CD14-positive monocyte (primary cell): ENCODE measurements at regions not wholly inside any gene's neighbourhood (a gene's known extent, or its start where the extent isn't known, plus 50 kb on each side); places are given as distances from the start of the nearest gene placed in this dataset.

ENCODE experiments used
- DNase-seq, 3 donors: peaks; one replicate each; pipeline ENCODE4 v3.0.0-alpha.2; 2011 to 2022
- H2AFZ ChIP-seq: 2 replicates; pipeline ENCODE4 v1.6.0; 2012; ENCODE audit warnings: mild to moderate bottlenecking, low read depth, low read length, inconsistent platforms; ENCODE audit not compliant: insufficient read depth, poor library complexity, severe bottlenecking
- H3K27ac ChIP-seq, 2 donors: 1 replicate in 1 of 2; 2 replicates in 1 of 2; pipeline ENCODE4 v1.5.1; 2012 to 2013; ENCODE audit warnings: low read length in 2 of 2, control low read depth in 1 of 2, inconsistent platforms in 1 of 2, low read depth in 1 of 2, mild to moderate bottlenecking in 1 of 2
- H3K27me3 ChIP-seq, 2 donors: one replicate each; pipeline versions ENCODE4 v1.6.0 to v1.6.1; 2011 to 2013; ENCODE audit warnings: low read length in 2 of 2; ENCODE audit not compliant: control insufficient read depth in 2 of 2, insufficient read depth in 2 of 2
- H3K36me3 ChIP-seq, 2 donors: replicated peaks in 1 of 2; 1 replicate in 1 of 2; 2 replicates in 1 of 2; pipeline versions ENCODE4 v1.5.1 to v1.6.1; 2012 to 2013; ENCODE audit warnings: low read length in 2 of 2, control low read depth in 1 of 2, inconsistent platforms in 1 of 2, mild to moderate bottlenecking in 1 of 2; ENCODE audit not compliant: insufficient read depth in 2 of 2, control insufficient read depth in 1 of 2
- H3K4me1 ChIP-seq, 2 donors: 1 replicate in 1 of 2; 2 replicates in 1 of 2; pipeline versions ENCODE4 v1.5.1 to v1.6.1; 2012 to 2013; ENCODE audit warnings: low read length in 2 of 2, control low read depth in 1 of 2, inconsistent platforms in 1 of 2, mild to moderate bottlenecking in 1 of 2, moderate library complexity in 1 of 2; ENCODE audit not compliant: insufficient read depth in 2 of 2, control insufficient read depth in 1 of 2
- H3K4me2 ChIP-seq: replicated peaks from 2 replicates; pipeline ENCODE3; 2012; ENCODE audit warnings: low read length, moderate library complexity, mild to moderate bottlenecking; ENCODE audit not compliant: poor library complexity, severe bottlenecking; ENCODE audit errors: extremely low read depth
- H3K4me3 ChIP-seq, 3 experiments: fragments of 200-600 bp in 1 of 3; sonication (generic) in 1 of 3; replicated peaks in 1 of 3; 1 replicate in 2 of 3; 2 replicates in 1 of 3; pipeline ENCODE4 v1.5.1; 2011 to 2013; ENCODE audit warnings: low read length in 3 of 3, mild to moderate bottlenecking in 3 of 3, control low read depth in 2 of 3, low read depth in 2 of 3, inconsistent platforms in 1 of 3, moderate library complexity in 1 of 3
- H3K79me2 ChIP-seq: 2 replicates; pipeline ENCODE4 v1.6.0; 2012; ENCODE audit warnings: mild to moderate bottlenecking, control low read depth, inconsistent platforms, low read length, moderate library complexity; ENCODE audit not compliant: insufficient read depth
- H3K9ac ChIP-seq: 2 replicates; pipeline ENCODE4 v1.6.0; 2017; ENCODE audit warnings: low read length, mild to moderate bottlenecking; ENCODE audit not compliant: insufficient read depth, poor library complexity, severe bottlenecking
- H3K9me3 ChIP-seq, 2 donors: replicated peaks in 1 of 2; 1 replicate in 1 of 2; 2 replicates in 1 of 2; pipeline versions ENCODE4 v1.5.1 to v1.6.1; 2012 to 2013; ENCODE audit warnings: low read length in 2 of 2, control low read depth in 1 of 2; ENCODE audit not compliant: control insufficient read depth in 1 of 2, insufficient read depth in 1 of 2
- H4K20me1 ChIP-seq: 2 replicates; pipeline ENCODE4 v1.6.0; 2012; ENCODE audit warnings: mild to moderate bottlenecking, low read length, control low read depth, moderate library complexity; ENCODE audit not compliant: insufficient read depth
- H3K27ac Mint-ChIP-seq, 7 donors: one replicate each; pipeline ENCODE4 v1.8.0; 2020; ENCODE audit warnings: mild to moderate bottlenecking in 7 of 7, mixed read lengths in 7 of 7, moderate library complexity in 6 of 7, inconsistent platforms in 2 of 7
- H3K27me3 Mint-ChIP-seq, 3 donors: one replicate each; pipeline ENCODE4 v1.8.0; 2021 to 2022; ENCODE audit warnings: low read depth in 3 of 3, mild to moderate bottlenecking in 3 of 3, mixed read lengths in 3 of 3, moderate library complexity in 3 of 3, inconsistent platforms in 1 of 3
- H3K36me3 Mint-ChIP-seq, 2 donors: one replicate each; pipeline ENCODE4 v1.8.0; 2020; ENCODE audit warnings: mixed read lengths in 2 of 2, inconsistent platforms in 1 of 2, mild to moderate bottlenecking in 1 of 2
- H3K4me1 Mint-ChIP-seq: one replicate; pipeline ENCODE4 v1.8.0; 2020; ENCODE audit warnings: mild to moderate bottlenecking, mixed read lengths
- H3K4me3 Mint-ChIP-seq, 2 donors: one replicate each; pipeline ENCODE4 v1.8.0; 2020; ENCODE audit warnings: mild to moderate bottlenecking in 2 of 2, mixed read lengths in 2 of 2, moderate library complexity in 1 of 2
- H3K9me3 Mint-ChIP-seq, 7 donors: one replicate each; pipeline ENCODE4 v1.8.0; 2020 to 2022; ENCODE audit warnings: mixed read lengths in 7 of 7, mild to moderate bottlenecking in 6 of 7, moderate library complexity in 6 of 7, inconsistent platforms in 2 of 7
- WGBS: methylation state at CpG from one replicate; pipeline ENCODE4 v1.1.5; 2013; ENCODE audit warnings: missing lambda C conversion rate; ENCODE audit not compliant: insufficient coverage; 5-methylcytosine and 5-hydroxymethylcytosine counted together
- intact Hi-C, 2 donors: fragments of 100-400 bp; cut with micrococcal nuclease; formaldehyde crosslinking; loops; one replicate each; pipeline versions ENCODE4 v1.15.0 to v1.15.1; 2023
- TF ChIP-seq, protein P1 (sequence below): fragments of 200-600 bp; IDR thresholded peaks from one replicate; pipeline ENCODE4 v1.8.0; 2022; ENCODE audit warnings: antibody characterized with exemption, mild to moderate bottlenecking

DNA sequence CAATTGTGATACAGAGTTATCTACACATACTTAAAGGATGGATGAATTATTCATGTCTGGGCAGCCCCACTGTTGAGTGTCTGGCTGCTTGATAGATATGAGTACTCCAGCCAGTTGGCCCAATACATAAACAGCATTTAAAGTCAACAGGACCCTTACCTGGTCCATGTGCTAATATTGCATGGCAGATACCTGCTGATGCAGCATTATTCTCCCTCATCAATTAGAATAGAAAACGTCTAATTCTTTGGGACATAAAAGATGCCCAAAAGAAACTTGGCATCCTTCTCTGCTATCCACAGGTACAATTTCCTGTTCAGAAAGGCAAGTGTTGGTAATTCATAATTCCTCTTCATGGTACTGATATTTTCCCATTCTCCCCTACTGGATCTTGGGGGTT lies 550.8 kb downstream of the TFAP2B start:
- H3K4me1 Mint-ChIP-seq = no peaks in the 10 kb centered on the region
- DNase-seq = no peak
- Histone ChIP-seq H4K20me1 (no peaks in the 10 kb centered on the region), H3K9me3 (no peaks in the 10 kb centered on the region), H3K4me2 (no peak overlapping the region), H3K27ac (no peak overlapping the region), H3K9ac (no peak overlapping the region), H3K4me3 (no peak overlapping the region), H3K27me3 (no peaks in the 10 kb centered on the region), H3K79me2 (no peaks in the 10 kb centered on the region), H3K4me1 (no peaks in the 10 kb centered on the region), H2AFZ (no peak overlapping the region), H3K36me3 (no peaks in the 10 kb centered on the region)
- TF ChIP-seq, protein P1, sequence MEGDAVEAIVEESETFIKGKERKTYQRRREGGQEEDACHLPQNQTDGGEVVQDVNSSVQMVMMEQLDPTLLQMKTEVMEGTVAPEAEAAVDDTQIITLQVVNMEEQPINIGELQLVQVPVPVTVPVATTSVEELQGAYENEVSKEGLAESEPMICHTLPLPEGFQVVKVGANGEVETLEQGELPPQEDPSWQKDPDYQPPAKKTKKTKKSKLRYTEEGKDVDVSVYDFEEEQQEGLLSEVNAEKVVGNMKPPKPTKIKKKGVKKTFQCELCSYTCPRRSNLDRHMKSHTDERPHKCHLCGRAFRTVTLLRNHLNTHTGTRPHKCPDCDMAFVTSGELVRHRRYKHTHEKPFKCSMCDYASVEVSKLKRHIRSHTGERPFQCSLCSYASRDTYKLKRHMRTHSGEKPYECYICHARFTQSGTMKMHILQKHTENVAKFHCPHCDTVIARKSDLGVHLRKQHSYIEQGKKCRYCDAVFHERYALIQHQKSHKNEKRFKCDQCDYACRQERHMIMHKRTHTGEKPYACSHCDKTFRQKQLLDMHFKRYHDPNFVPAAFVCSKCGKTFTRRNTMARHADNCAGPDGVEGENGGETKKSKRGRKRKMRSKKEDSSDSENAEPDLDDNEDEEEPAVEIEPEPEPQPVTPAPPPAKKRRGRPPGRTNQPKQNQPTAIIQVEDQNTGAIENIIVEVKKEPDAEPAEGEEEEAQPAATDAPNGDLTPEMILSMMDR = no peak
- intact Hi-C loops = no loop called here
- no CpG with 5 or more reads among the region's 1 CpG for WGBS
- H3K27ac Mint-ChIP-seq = no peak overlapping the region
- H3K36me3 Mint-ChIP-seq = no peaks in the 10 kb centered on the region
- H3K27me3 Mint-ChIP-seq = peaks cover 0 to 5% (median 0%) of the 10 kb centered on the region in 3 donors
- H3K4me3 Mint-ChIP-seq = no peak overlapping the region
- H3K9me3 Mint-ChIP-seq = peaks cover 0 to 3% (median 0%) of the 10 kb centered on the region in 7 donors

DNA sequence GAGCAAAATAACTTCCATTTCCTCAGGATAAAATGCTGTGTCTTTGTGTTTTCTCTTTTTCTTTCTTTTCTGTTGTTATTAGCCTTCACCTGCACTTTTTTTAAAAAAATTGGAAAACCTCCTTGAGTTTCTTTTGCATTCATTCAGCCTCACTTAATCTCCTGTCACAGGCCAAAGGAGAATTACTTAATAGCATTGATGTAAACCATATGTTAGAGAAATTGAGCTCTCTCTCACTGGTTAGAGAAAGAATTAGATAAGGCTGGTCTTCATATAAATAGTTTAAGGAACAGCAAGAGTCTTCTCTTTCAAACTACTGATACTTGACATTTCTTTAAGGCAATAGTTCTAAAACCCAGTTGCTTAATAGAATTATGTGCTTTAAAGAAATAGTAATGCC lies 564.2 kb downstream of the TFAP2B start:
- H3K36me3 ChIP-seq = no peaks in the 10 kb centered on the region
- H3K4me3 Mint-ChIP-seq = no peak overlapping the region
- H3K27ac Mint-ChIP-seq = no peak overlapping the region
- H3K9ac ChIP-seq = no peak overlapping the region
- H3K79me2 ChIP-seq = no peaks in the 10 kb centered on the region
- H3K36me3 Mint-ChIP-seq = no peaks in the 10 kb centered on the region
- H3K4me1 ChIP-seq = no peaks in the 10 kb centered on the region
- H3K4me2 ChIP-seq = no peak overlapping the region
- no peaks in the 10 kb centered on the region for H3K4me1 Mint-ChIP-seq
- peaks cover 0 to 4% (median 0%) of the 10 kb centered on the region in 3 donors for H3K27me3 Mint-ChIP-seq
- no peaks in the 10 kb centered on the region for H3K27me3 ChIP-seq
- TF ChIP-seq, protein P1 = no peak
- intact Hi-C loops = no loop called here
- no peaks in the 10 kb centered on the region for H4K20me1 ChIP-seq
- H2AFZ ChIP-seq = no peak overlapping the region
- no peaks in the 10 kb centered on the region for H3K9me3 ChIP-seq
- H3K4me3 ChIP-seq = no peak overlapping the region
- H3K27ac ChIP-seq = no peak overlapping the region
- H3K9me3 Mint-ChIP-seq = peaks cover 0 to 3% (median 0%) of the 10 kb centered on the region in 7 donors
- DNase-seq = no peak
